Esophagus mucosa (tissue), 1 donor: ENCODE measurements at regions not wholly inside any gene's neighbourhood (a gene's known extent, or its start where the extent isn't known, plus 50 kb on each side); places are given as distances from the start of the nearest gene placed in this dataset.

ENCODE experiments used
- ATAC-seq: fragments of 200-7000 bp; cut with Tn5 transposase; one replicate; pipeline ENCODE4 v1.9.1; 2020
- donor health status: DM: yes; HTN: yes; CAD: no.

DNA sequence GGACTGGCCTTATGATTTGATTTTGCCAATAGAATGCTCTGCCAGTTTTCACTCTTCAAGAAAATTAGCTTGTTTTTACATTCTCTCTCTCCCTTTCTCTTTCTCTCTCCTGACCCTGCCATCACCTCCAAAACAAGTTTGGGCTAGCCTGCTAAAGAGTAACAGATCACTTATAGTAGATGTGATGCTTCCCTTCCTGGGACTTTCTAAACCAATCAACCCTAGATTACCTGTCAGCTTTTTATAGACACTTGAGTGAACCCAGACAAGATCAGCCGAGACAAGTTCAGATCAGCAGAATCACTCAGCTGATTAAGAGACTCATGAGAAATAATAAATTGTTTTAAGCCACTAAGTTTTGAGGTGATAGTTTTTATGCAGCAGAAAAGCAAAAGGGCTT, 521.2 kb downstream of the ANKRD50 start:
- ATAC-seq = peak; percentile 67

DNA sequence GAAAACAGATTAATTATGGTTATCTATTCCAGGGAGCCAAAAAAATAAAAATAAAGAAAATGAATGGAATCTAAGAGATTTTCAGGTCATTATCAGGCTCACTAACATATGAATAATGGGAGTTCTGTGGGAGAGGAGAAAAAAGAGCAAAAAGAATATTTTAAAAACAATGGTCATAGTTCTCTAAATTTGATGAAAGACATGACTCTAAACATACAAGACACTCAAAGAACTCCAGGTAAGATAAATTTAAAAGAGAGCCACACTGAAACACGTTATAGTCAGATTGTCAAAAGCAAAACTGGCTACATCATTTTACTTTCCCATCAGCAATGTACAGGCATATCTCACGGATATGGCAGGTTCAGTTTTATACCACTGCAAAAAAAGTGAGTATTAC, 520.0 kb downstream of the ANKRD50 start:
- ATAC-seq = no peak

DNA sequence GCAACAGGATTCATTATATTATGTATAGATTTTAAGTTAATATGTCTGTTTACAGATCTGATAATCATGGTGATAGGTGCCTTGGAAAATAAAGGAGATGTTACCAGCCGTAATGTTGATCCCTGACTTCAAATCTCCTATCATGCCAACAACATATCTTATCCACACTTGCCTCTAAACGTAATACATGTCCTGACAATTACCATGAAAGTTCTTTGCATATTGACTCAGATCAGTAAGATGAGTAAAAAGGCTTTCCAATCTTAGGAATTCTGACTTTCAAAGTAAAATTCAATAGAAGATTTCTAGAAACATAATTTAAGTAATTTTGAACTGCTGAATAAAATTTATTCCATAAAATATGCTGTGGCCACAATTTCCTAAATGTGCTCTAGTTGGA, 513.3 kb downstream of the ANKRD50 start:
- ATAC-seq = no peak

DNA sequence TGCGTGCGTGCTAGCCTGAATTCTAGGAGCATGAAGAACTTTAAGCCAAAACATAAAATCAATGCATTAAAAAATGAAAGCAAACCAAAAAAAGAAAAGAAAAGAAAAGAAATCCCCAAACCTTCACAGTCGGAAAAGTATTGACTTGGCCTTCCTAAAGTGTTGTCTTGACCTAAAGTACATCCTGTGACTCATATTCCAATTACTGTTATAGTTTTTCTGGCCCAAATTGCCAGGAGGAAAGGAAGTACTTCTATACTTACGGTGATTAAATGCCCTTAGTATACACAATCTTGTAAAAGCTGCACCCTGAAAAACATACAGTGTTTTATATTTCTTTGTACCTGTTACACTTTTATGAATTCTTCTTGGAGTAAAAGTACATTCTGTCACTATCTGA, 512.8 kb downstream of the ANKRD50 start:
- peak; percentile 45 for ATAC-seq

DNA sequence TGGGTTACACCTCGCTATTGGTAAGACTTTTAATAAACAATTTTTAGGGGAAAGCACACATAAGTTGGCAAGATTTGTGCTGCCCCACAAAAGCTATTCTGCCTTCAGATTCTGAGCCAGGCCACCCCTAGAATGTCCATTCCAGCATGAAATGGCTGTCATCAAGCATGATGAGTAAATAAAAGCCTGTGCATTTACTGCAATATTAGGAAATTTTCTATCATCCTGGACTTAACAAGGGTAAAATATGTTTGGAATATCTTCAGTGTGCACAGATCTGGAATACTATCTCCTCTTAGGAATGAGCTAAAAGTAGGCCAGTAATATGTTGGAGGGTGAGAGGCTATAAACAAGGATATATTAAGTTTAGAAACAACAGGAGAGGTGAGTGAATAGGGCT, 510.9 kb downstream of the ANKRD50 start:
- ATAC-seq = no peak

DNA sequence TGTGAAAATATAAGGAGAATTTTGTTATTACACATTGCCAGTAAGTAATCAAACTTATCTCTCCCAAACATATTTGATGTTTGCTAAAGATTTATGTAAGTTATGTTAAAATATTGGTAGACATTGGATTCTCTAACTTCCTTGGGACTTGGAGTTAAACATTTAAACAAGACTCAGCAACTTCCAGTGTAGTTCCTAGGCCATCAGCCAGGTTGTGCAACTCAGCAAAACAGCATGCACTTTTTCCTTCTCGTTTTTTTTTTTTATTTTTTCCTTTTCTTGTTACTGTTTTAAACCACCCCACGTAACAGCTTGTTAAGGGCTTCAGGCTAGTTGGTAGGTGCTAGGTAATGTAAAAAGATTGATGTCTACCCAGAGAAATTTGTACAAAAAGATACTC, 510.4 kb downstream of the ANKRD50 start:
- ATAC-seq = no peak

DNA sequence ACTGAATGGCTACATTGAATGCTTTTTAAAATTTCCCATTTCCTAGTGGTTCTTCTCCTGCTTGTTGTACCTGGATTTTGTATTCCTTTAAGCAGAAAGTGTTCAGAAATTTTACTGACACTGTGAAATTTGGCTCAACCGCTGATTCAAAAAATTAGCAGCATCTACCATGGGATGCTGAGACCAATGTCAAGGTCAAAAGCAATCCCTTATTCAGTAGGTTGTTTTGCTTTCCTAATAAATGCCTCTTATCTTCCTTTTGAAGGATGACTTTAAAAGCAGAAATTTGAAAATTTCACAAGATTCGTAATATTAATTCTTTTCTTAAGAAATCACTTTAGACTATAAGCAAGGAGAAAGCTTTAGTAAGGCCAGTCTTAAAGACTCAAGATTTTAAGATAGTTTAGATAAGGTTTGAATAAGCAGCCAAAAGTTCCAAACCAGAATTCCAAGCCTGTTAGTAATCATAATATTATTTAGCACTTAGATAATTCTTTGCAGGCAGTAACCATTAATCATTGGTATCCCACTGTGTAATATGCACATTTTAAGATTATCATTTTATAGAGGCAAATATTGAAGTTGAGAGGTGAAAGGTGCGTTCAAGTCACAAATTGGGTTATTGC, 508.8 kb downstream of the ANKRD50 start:
- ATAC-seq = no peak

DNA sequence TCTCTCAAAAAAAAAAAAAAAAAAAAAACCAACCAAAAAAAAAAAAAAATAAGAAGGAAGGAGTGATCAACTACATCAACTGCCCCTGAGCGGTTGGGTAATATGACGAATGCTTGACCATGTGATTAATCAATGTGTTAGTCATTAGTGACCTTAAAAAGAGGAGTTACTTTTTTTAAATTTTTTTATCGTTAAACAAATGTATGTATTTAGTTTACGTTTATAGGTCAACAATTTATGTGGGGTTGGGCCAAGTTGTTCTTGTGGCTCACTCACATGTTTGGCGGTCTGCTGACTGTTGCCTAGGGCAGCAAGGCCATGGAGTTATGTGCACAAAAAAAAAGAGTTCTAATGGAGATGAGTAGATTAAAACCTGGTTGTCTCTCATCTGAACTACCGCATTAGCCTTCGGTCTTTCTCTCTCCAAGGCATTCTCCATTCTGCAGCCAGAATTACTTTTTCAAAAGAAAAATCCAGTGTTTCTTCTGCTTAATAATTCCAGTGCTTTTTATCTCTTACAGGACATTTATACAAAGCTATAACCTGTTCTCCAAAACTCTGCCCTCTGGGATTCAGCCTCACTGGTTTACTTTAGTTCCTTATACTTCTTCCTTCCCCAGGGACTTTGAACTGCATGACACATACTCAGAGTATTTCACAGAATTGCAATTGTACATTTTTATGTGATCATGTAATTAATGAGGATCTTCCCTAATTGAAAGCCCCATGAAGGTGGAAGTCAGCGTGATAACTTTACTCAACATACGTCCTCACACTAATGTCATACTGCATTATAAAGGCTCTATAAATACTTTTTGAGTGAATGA, 505.5 kb downstream of the ANKRD50 start:
- ATAC-seq = no peak

DNA sequence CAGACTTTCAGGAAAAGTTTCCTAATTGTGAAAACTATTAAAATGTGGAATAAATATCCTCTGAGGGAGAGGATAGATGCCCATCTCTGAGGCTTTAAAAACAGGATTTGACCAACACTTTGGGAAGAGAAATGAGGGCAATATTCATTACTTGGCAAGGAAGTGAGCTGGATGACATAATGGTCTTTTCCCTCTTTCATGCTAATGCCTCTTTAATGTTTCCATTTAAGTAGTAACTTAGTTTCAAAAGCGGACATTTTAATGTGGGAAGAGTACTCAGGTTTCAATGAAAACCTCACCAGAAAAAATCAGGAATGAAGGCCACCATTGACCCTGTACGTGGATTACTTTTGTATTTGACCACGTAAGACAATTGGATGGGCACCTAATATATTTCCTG, 503.3 kb downstream of the ANKRD50 start:
- no peak for ATAC-seq

DNA sequence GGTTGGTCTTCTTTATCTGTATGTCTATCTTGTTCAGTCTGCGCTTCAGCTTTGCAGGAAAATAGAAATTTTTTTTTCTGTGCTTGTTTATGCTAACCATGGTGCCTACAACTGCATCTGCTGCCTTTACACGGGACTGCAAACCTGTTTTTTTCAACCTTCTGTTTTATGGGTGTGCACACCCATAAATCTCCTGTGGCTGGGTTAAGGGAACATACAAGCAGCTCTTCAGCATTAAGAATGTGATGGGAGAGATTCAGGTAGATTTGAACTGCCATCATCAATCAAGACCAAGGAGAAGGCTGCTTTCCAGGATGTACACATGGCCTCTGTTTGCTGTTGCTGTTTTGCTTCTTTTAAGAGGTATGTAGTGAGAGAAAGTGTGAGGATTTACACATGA, 502.9 kb downstream of the ANKRD50 start:
- ATAC-seq = no peak

DNA sequence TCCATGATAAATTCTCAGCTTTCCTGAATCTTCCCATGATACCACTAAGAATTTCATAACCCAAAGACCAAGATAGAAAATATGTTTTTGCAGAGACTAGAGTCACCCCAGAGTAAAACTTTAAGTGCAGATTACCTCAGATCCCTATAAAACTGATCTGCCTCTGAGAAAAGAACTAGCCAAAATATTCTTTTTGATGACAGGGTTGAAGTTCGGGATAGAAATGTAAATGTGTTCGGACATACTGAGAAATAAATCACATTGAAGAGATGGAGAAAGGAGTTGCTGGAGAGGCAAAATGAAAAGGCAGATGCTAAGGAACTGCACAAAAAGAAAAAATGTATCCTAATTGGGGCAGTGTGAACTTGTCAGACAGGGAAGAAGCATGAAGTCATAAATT, 501.8 kb downstream of the ANKRD50 start:
- ATAC-seq = no peak

DNA sequence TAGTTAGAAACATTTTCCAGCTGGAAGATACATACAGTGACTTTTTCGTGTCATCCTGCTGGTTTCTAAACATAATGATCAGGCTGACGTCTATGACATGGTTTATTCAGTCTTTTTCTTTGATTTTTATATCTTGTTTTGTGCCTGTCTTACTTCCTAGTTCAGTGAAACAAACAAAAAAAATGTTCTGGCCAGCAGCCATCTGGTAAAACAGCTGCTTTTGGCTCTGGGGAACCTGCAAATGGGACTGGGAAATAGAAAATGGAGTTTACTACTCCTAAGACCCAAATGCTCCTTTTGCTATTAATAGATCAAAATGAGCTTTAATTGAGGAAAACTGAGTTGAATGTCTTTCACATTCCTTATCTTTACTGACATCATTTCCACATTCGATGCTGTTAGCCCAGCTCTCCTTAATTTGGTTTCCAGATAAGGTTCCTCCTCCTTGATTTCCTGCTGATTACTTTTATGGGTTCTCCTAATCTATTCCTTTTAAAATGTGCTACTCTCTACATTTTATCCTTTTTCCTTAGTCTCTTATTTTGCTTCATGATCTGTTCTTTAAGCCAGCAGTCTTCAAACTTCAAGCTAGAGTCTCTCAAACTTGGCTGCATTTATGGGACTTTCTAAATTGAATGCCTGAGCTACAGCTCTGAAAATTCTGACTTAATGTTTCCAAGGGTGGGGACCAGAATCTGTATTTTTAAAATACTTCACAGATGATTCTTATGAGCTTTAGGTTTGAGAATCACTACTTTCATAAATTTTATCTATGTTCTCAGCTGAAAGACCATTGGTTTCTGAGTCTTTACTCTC, 499.5 kb downstream of the ANKRD50 start:
- ATAC-seq = no peak

DNA sequence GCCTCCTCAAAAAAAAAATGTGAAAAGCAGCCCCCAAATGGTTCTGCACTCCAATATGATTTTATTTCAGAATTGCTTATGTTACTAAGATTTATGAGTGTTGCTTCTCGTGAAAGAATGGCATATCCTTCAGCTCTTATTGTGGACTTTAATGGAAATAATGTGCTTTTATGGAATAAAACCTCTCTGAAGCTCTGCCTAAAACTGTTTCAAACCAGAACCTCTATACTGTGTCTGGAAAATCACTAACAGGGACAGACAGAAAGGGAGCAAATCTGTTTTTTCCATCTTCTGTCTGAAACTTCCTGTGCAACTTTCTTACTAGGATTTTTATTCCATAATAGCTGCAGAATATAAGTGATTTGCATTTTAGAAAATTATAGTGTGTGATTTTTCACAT, 493.1 kb downstream of the ANKRD50 start:
- no peak for ATAC-seq

DNA sequence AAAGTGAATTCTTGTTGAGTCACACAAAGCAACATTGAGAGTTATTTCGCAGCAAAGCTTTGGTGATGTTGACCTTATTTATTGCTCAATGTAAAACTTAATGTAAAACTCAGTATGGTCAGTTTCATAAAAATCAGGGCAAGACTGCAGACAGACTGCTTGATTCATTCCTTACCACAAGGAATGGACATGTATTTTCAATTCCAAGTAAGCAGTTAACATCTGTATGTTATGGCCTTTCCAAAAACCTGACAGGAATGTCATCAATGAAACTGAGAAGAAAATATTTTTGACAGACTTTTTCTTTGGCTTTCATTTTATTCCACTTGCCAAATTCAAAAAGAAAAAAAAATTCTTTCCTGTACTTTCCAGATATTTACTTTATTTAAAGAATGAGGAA, 488.3 kb downstream of the ANKRD50 start:
- ATAC-seq = no peak

DNA sequence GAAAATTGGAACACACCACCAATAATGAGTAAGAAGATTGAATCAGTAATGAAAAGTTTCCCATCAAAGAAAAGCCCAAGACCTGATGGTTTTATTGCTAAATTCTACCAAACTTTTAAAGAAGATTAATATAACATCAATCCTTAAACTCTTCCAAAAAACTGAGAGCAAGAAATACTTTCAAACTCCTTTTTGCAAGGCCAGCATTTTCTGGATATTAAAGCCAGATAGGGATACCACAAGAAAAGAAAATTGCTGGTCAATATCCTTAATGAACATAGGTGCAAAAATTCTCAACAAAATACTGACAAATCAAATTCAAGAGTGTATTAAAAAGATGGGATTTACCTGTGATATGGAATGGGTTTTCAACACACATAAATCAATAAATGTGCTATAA, 484.6 kb downstream of the ANKRD50 start:
- ATAC-seq = no peak

DNA sequence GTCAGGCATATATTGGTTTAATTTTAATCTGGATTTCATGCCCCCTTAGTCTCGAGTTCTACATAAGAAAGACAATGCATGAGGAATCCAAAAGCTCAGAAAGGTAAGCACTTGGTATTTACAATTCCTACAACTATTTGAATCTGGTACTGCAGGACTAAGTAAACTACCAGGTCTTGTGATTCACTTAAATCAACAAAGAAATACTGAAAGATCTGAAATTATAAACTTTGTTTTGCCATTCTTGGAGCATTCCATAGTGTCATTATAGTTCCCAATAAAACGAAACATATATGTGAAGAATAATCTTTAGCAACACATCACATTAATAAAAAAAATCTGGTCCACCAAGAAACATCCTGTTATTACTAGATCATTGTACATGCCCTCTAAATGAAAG, 482.3 kb downstream of the ANKRD50 start:
- no peak for ATAC-seq

DNA sequence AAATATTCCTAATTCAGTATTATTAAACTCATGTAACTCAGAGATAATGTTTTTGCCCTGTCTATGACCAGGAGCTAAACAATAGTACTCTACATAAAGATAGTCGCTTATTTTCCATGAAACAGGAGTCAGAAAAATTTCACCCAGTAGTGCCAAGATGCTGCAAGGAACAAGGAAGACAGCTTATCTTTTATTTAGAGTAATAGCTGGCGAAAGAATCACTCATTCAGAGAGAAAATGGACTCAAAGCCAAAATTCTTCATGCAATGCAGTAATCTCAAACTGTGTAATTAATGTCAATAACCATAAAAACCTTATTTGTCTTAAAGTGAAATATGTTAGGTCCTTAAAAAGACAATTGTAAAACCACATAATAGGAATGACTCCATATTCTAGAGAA, 477.8 kb downstream of the ANKRD50 start:
- no peak for ATAC-seq

DNA sequence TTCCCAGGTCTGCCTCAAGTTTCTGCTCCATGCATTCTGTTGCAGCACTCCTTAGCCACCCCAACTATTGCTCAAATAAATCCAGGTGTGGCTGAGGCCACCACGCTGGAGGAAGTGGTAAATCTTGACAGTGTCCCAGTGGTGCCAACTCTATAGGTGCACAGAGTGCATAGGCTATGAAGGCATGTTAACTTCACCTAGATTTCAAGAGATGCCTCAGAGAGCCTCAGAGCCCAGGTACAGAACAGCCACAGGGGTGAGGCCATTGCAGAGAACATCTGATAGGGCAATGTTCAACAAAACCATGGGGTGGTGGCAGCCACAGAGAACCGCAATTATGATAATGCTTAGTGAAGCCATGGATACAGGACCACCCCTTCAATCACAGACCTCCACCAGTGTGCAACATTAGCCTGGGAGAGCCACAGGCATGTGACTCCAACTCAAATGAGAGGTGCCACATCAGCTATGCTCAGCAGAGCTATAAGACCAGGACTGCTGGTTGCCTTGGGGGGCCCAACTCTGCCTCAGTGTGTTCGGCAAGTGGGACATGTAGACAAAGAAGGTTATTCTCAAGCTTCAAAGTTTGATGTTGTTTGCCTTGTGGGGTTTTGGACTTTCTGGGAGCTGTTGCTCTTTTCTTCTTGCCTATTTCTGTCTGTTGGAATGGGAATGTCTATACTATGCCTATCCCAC, 468.7 kb downstream of the ANKRD50 start:
- no peak for ATAC-seq

DNA sequence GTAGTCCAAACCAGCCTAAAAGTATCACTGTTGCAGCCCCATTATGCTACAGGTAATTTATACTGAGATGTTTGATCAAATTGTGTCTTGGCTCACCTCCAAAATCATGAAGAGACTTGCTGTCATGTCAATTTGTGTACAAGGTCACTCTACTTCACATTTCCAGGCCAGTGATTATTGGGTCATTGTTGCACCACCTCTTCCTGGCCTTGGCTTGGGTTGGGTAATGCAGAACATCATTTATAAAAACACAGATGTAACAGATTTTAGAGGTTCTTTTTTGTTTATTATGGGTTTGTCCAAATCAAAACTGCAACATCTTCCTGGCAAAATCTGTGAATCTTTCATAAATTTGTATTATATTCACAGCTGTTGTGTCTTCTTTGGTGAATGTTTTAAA, 459.5 kb downstream of the ANKRD50 start:
- no peak for ATAC-seq

DNA sequence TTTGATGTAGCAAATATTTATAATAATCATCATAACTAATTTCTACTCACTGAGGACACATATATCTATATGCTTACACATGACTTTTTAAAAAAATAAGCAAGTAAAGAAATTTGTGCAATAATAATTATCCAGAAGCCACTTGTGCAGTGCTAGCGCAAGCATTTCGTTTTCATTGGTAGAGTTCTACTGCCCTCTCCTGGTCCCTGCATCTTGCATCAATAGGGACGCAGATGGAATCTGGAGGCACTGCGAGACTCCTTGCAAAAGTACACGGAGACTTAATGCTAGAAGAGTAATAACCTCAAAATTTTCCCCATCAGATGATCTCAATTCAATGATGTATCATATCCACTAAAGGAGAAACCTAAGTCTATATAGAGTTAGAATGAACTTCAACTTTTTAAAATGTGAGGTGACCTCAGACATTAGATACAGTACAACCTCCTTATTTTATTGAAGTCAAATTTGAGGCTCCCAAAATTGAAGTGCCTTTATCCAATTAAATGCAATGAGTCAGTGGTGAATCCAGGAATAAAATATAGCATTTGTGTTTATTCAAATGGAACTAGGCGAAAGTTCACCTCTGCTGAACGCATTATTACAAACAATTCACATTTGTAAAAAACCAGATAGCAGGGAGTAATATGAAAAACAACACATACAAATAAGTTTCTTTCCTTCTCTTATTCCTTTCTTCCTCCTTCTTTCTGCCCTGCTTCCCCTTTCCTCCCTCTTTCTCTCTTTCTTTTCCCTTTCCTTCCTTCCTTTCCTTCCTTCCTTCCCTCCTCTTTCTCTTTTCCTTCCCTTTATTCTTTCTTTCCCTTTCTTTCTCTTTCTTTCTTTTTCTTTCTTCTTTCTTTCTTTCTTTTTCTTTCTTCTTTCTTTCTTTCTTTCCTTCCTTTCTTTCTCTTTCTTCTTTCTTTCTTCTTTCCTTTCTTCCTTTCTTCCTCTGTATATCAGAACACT, 450.0 kb downstream of the ANKRD50 start:
- ATAC-seq = peak; percentile 85

DNA sequence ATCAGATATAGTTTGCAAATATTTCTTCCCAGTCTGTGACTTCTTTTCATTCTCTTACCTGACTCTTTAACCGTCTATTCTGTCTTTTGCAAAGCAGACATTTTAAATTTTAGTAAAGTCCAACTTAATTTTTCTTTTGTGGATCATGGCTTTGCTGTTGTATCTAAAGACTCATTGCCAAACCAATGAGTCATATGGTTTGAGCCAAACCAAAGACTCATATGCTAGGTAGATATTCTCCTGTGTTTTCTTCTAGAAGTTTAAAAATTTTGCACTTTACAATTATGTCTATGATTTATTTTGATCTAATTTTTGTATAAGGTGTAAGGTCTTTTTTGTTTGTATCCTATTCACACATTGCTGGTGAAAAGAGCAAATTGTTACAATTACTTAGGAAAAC, 446.8 kb downstream of the ANKRD50 start:
- ATAC-seq = no peak

DNA sequence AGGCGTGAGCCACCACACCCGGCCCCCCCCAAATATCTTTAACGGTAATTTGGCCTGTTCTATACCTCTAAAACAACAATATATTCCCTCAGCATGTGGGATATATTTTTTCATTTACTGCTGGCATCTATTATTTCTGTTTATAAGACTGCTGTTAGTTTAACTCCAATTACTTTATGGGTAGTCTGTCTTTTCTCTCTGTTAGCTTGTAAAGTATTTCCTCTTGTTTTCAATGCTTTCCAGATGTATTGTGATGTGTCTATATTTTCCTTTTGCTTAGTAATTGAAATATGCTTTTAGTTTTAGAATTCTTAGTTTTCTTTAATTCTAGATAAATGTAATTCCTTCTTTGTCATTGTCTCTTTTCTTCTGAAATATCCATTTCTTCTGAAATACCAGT, 445.8 kb downstream of the ANKRD50 start:
- no peak for ATAC-seq
